IPS-NIHi7 (cell line): ENCODE measurements at regions not wholly inside any gene's neighbourhood (a gene's known extent, or its start where the extent isn't known, plus 50 kb on each side); places are given as distances from the start of the nearest gene placed in this dataset.

Experiments
- DNase-seq: peaks from one replicate; pipeline ENCODE4 v3.0.0; 2012; ENCODE audit warnings: mixed read lengths; ENCODE audit errors: extremely low spot score

DNA sequence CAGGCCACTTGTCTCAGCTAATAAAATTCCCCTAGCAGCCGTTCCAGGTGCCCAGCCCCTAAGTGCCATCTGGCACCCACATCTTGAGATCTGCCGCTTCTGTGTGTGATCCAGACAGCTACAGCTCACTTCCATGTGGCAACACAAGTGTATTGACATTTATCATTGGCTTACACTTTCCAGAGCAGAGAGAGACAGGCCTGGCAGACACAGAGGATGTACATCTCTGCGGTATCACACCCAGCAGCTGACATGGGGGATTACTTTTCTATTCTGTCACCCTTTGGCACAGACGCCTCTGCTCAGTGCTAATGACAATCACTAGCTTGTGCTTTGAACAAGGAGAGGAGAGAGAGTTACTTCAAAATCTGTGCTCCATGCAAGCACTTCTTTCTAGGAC, 195.9 kb downstream of the KDR start:
- DNase-seq, result no peak

- no peak for DNase-seq
These were observed 200.5 kb downstream of the KDR start for GRCh38 chr4:54924891-54925290.

DNA sequence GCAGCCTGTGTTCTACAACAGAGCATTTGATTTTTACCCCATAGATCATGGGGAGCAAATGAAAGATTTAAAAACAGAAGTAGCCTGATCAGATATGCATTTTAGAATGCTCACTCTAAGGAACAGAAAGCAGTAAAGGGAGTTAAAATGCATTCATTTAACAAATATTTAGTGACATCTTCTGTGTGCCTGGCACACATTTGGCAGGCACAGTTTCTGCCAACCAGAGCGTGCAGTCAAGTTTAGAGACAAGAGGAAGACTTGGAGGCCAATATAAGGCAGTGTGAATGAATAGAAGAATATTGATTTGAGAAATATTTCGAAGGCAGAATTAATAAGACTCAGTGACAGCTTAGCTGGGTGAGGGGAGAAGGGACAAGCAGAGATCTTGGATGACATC, 210.1 kb downstream of the KDR start:
- DNase-seq, result no peak

GRCh38 chr4:54914781-54915180, 210.6 kb downstream of the KDR start:
- DNase-seq, result no peak

DNA sequence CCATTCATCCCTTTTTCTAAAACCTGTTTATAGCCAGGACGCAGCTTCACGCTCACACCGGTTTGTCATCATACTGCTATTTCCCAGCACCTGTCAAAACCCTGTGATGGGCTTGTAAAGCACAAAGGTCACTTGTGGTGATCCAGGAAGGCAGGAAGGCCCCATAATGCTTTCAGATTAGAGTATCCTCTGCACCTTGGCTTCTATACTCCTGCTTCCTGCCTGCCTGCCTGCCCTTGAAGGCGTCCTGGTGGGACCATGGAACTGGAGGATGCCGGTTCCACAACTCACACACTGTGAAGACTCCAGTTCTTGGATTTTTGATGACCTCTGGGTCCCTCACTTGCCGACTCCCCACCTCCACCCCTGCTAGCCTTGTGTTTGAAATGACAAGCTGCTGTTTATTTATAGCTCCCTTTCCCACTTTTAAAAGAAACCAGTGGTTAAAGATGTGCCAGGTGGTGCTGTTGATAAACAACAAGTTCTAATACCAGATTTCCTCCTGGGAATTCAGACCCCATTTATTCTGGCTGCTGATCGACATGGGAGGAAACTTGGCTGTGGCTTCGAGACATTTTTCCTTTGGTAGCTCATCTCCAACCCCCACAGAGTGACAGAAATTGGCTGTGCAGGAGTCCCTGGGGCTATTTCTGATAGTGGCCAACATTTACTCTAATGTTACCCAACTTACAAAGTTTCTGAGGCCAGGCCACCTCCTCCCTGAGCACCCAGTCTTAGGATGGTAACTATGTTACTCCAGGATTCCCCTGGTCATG, 211.5 kb downstream of the KDR start:
- no peak for DNase-seq

- DNase-seq, result no peak
These were observed 213.2 kb downstream of the KDR start for GRCh38 chr4:54912155-54912554.

GRCh38 chr4:54909961-54910360, 215.4 kb downstream of the KDR start:
- no peak for DNase-seq

- no peak for DNase-seq
These were observed 216.6 kb downstream of the KDR start for GRCh38 chr4:54908763-54909162.

DNA sequence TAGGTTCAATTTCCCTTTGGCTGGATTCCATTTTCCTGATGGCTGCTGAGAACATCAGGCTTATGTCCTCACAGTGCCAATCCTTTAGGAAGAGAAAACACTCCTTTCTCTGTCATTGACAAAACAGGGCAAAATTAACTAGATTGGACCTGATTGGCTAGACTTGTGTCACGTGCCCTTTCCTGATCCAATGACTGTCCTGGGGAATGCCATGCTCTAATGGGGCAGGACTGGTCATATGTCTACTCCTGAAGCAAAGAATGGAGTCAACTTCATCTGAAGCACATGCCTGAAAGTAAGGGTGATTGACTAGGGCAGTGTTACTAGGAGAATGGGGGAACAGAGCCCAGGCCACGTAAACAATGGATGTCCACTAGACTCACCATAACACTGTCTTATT, 220.4 kb downstream of the KDR start:
- DNase-seq, result no peak

DNA sequence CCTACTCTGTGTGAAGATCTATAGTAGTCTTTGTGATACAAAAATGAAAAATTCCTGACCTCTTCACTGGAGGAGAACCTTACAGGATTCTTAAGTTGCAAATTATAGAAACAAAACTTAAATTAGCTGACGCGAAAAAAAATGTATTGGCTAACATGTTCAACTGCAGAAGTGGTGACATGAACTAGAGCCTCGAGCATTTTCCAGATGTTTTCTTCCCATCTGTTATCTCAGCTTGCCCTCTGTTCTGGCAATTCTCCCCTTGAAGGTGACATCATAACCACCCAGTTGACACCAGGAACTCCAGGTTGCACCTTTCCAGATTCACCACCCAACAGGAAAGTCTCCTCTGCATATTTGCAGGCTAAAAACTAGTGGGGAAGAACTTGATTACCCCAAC, 222.4 kb downstream of the KDR start:
- no peak for DNase-seq

DNA sequence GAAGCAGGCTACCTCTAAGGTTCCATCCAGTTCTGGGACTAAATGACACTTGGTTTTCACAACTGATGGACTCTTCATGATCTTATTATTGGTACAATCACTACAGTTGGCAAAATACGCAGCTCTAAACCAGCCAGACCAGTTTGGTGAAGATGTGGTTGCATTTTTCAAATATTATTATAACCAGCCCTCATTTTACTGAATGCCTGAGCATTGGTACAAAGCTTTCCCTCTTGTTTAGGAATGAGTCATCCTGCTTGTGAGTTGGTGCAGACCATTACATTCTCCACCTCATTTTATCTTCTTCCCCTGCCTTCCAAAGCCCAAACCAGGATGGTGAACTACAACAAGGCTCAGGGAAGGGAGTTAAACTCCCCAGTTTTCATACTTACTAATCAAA, 223.1 kb downstream of the KDR start:
- no peak for DNase-seq

DNA sequence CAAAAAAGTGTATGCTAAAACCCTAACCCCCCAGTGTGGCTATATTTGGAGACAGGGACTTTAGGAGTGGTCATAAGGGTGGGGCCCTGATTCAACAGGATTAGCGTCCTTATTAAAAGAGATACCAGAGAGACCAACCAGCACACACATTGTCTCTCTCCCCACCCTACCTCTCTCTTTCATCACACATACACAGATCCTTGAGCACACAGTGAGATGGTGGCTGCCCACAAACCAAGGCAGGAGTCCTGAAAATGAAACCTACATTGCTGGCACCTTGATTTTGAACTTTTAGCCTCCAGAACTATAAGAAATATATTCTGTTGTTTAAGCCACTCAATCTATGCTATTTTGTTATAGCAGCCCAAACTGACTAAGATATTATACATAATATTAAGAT, 224.2 kb downstream of the KDR start:
- DNase-seq, result no peak

GRCh38 chr4:54898656-54899340, 226.6 kb downstream of the KDR start:
- DNase-seq, result no peak

GRCh38 chr4:54898056-54898562, 227.3 kb downstream of the KDR start:
- no peak for DNase-seq

- DNase-seq, result no peak
These were observed 227.8 kb downstream of the KDR start for GRCh38 chr4:54897590-54897989.

- no peak for DNase-seq
These were observed 224.9 kb downstream of the KIT start for GRCh38 chr4:54882616-54883015.

- DNase-seq, result no peak
These were observed 221.8 kb downstream of the KIT start for GRCh38 chr4:54879576-54879975.

DNA sequence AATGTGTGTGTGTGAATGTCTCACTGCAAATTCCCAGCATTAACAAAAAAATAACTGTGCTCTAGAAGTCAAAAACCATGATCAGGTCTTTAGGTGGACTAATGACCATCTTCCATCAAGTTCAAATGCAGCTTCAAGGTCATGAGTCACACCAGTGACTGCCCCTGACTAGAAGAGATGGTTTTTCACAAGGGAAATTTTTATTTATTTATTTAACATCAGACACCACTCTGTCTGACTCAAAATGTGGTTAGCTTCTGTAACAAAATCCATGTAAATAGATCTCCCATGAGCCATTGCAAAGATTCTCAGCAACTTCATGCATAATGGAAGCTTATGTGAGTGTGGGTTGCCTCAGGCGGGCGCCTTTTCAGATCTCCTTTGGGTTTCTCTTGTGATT, 219.2 kb downstream of the KIT start:
- no peak for DNase-seq

DNA sequence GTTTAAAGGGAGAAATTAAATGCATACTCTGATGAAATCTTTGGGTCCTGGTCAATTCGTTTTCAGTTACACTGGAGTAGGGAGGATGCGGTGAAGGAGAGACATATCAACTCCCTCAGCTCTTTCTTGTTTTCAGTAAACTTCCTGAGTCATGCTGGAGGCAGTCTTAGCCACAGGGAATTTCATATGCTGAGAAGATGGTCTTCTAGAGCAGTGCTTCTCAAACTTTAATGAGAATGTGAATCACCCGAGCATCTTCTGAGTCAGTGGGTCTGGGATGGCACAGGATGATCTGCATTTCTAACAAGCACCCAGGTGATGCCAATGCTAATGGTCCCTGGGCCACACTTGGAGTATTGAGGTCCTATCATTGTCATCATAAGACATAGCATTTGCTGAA, 214.5 kb downstream of the KIT start:
- no peak for DNase-seq

DNA sequence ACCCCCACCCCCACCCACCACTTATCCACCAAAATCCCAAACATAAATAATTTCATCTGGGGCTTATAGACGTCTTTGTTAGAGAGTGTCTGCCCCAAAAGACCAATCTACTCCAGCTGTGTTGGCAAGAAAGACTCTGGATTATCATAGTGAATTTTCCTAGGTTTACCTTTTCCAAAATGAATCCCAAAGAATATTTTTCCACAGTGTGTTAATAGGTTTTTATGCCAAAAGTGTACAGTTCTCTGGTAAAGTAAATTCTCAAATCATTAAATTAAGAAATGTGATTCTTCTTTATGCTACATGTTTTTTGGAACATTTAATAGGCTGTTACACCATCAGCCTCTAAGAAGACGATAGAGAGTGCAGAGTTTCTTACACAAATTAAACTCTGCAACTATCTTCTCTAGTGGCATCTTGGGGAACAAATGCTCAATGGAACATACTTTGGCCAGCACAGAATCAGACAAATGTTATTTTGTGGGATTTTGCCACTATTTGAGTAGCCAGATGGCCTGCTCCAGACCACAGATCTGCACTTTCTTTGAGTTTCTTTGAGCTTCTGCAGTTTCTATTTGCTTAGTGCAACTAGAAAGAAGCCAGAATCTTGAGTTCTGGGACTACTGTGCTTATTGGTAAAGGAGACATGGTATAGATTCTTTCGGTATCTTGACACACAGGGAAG, 206.0 kb downstream of the KIT start:
- DNase-seq, result no peak

GRCh38 chr4:54861201-54861600, 203.4 kb downstream of the KIT start:
- no peak for DNase-seq

DNA sequence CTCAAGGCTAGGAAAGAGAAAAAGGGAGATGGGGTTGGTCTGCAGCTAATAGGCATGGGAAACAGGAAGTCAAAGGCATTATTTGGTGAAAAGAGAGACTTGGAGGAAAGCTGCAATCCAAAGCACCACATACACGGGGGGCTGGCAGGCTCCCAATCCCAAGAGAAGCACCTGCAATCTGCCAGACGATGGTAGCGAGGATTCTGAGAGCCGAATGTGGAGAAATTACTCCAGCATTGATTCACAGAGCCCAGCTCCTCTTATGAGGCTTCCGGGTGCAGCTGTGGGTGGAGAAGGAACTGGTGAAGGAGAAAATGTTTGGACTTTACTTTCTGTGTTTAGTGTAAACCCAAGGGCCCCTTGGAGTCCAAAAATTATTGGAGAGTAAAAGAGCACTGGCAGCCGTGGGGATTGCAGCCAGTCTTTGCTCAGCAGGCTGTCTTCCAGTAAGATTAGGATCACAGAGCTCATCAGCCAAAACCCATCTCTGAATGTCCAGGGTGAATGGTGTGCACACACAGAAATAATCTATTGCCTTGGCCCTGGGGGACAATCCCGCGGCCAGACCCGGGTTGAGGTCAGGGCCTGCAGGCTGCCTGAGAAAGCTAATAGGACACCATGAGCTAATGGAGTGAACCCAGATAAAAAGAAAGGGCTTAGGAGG, 197.6 kb downstream of the KIT start:
- DNase-seq, result no peak
